ENCODE measurements at regions not wholly inside any gene's neighbourhood (a gene's known extent, or its start where the extent isn't known, plus 50 kb on each side); places are given as distances from the start of the nearest gene placed in this dataset.

- TF ChIP-seq STAT6 (CRISPR knock-in tag; IDR thresholded peaks at IDR 0.05) = no peak
- no peak for TF ChIP-seq TAF15 (IDR thresholded peaks at IDR 0.05; ENCODE audit: low read depth, low read length)
- TF ChIP-seq, protein P1, sequence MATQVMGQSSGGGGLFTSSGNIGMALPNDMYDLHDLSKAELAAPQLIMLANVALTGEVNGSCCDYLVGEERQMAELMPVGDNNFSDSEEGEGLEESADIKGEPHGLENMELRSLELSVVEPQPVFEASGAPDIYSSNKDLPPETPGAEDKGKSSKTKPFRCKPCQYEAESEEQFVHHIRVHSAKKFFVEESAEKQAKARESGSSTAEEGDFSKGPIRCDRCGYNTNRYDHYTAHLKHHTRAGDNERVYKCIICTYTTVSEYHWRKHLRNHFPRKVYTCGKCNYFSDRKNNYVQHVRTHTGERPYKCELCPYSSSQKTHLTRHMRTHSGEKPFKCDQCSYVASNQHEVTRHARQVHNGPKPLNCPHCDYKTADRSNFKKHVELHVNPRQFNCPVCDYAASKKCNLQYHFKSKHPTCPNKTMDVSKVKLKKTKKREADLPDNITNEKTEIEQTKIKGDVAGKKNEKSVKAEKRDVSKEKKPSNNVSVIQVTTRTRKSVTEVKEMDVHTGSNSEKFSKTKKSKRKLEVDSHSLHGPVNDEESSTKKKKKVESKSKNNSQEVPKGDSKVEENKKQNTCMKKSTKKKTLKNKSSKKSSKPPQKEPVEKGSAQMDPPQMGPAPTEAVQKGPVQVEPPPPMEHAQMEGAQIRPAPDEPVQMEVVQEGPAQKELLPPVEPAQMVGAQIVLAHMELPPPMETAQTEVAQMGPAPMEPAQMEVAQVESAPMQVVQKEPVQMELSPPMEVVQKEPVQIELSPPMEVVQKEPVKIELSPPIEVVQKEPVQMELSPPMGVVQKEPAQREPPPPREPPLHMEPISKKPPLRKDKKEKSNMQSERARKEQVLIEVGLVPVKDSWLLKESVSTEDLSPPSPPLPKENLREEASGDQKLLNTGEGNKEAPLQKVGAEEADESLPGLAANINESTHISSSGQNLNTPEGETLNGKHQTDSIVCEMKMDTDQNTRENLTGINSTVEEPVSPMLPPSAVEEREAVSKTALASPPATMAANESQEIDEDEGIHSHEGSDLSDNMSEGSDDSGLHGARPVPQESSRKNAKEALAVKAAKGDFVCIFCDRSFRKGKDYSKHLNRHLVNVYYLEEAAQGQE (IDR thresholded peaks at IDR 0.05; ENCODE audit: borderline replicate concordance) = no peak
- TF ChIP-seq, protein P1 (CRISPR knock-in tag; IDR thresholded peaks at IDR 0.05; ENCODE audit: low read depth) = no peak
- no peak for TF ChIP-seq TRIM28 (IDR thresholded peaks at IDR 0.05)
- TF ChIP-seq, protein P2, sequence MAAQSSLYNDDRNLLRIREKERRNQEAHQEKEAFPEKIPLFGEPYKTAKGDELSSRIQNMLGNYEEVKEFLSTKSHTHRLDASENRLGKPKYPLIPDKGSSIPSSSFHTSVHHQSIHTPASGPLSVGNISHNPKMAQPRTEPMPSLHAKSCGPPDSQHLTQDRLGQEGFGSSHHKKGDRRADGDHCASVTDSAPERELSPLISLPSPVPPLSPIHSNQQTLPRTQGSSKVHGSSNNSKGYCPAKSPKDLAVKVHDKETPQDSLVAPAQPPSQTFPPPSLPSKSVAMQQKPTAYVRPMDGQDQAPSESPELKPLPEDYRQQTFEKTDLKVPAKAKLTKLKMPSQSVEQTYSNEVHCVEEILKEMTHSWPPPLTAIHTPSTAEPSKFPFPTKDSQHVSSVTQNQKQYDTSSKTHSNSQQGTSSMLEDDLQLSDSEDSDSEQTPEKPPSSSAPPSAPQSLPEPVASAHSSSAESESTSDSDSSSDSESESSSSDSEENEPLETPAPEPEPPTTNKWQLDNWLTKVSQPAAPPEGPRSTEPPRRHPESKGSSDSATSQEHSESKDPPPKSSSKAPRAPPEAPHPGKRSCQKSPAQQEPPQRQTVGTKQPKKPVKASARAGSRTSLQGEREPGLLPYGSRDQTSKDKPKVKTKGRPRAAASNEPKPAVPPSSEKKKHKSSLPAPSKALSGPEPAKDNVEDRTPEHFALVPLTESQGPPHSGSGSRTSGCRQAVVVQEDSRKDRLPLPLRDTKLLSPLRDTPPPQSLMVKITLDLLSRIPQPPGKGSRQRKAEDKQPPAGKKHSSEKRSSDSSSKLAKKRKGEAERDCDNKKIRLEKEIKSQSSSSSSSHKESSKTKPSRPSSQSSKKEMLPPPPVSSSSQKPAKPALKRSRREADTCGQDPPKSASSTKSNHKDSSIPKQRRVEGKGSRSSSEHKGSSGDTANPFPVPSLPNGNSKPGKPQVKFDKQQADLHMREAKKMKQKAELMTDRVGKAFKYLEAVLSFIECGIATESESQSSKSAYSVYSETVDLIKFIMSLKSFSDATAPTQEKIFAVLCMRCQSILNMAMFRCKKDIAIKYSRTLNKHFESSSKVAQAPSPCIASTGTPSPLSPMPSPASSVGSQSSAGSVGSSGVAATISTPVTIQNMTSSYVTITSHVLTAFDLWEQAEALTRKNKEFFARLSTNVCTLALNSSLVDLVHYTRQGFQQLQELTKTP (IDR thresholded peaks at IDR 0.05; ENCODE audit: low read depth in 1 of 2, partially characterized antibody in 2 of 2) = no peak
- no peak for TF ChIP-seq CTCF (IDR thresholded peaks at IDR 0.05 in 2 of 3, conservative IDR thresholded peaks at IDR 0.05 in 1 of 3; ENCODE audit: insufficient read depth in 2 of 3, low read depth in 1 of 3, low read length in 3 of 3)
- TF ChIP-seq PCBP1 (IDR thresholded peaks at IDR 0.05; ENCODE audit: low read depth, low read length, poor library complexity, severe bottlenecking) = no peak
Measured at GRCh38 chr16:72404299-72404698, 232.3 kb upstream of the PMFBP1 start.

Measured in K562 (cell line).